NCI-H460 (cell line): ENCODE measurements at regions not wholly inside any gene's neighbourhood (a gene's known extent, or its start where the extent isn't known, plus 50 kb on each side); places are given as distances from the start of the nearest gene placed in this dataset.

ENCODE experiments used
- DNase-seq: peaks from one replicate; pipeline ENCODE4 v3.0.0-alpha.2; 2016; ENCODE audit warnings: low read depth; ENCODE audit errors: extremely low read depth

DNA sequence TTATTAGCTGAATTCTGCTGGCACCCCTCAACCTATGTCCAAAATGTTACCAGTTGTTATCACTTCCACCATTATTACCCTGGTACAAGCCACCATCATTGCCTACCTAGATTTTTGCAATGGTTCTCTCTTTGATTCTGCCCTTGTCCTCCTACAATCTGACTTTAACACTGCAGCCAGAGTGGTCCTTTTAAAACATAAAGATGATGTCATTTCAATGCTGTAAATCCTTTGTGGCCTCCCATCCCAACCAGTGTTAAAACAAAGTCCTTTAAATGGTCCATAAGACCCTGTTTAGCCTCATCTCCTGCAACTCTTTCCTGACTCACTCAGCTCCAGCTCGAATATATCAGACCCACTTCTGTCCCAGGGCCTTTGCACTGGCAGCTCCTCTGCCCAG is 54.9 kb upstream of the FSTL4 start:
- DNase-seq = no peak

- DNase-seq = no peak
Measured at GRCh38 chr5:133665571-133665970, 53.2 kb upstream of the FSTL4 start.

DNA sequence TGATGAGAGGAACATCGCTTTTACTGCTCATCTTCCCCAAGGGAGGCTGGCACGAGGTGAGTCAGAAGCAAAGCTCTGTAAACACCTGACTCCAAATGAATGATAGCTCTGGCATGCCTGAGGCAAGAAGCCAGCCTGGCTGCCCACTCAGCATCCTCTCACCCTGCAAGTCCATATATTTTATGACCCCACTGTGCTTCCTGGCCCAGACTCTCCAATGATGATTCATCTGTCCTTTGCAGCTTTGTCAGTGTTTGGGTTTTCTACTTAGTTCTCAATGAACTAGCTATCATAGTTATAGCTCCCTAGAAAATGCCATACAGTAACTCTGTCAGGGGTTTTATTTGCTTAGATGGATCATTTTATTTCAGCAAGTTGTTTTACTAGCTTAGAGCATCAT is 52.1 kb upstream of the FSTL4 start:
- DNase-seq = peak; percentile 16

DNA sequence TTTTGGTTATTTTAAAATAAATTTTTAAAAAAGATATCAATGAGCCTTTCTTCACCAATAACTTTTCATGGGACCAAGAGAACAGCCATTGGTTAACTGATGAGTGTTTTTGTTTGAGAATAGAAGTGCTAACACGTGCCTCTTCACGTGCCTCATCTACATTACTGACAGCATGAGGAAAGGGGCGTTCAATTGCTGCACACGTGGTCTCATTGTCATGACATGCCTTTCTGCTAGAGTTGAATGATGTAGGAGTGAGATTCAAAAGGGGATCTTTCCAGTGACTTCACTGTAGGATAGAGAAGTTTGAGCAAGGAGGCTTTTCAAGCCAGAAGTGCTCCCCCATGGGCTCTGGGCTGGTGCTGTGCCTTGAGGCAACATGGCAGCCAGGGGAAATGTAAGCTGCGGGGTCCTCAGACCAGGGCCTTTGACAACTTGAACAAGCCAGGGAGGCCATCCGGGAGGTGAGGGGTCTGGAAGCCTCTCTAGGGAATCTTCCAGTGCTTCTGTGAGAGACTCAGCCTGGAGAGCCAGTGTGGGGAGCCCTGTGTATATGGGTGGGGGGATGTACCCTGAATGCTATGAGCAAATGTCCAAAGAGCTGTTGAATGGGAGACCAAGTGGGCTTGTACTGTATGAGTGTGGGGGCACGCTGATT is 51.2 kb upstream of the FSTL4 start:
- DNase-seq = no peak

DNA sequence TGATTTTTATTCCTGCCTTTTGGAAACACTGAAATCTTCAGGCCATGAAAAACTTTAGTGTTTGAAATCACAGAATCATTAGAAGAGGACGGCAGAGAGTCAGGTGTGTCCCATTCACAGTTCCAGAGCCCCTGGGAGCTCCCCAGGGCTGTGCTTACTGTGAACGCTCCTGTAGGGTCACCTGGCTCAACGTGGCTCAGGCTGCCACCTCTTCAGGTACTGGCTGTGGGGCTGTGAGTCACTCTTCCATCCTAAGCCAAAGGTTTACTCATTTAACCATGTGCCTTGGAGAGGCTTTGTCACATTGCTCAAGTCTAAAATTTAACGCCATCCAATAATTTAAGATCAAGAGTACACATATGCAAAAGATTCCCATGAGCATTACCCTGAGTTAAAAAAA is 50.2 kb upstream of the FSTL4 start:
- DNase-seq = no peak
